ENCODE measurements at regions not wholly inside any gene's neighbourhood (a gene's known extent, or its start where the extent isn't known, plus 50 kb on each side); places are given as distances from the start of the nearest gene placed in this dataset.
"Not testable (repeated sequence)": the region's sequence is repeated elsewhere in the genome, so short reads cannot be mapped to it uniquely, and the experiment has no call there.

GRCh38 chr6:10343320-10343719, 71.6 kb downstream of the TFAP2A start:
- no peak for DNase-seq (ENCODE audit: low spot score)

DNA sequence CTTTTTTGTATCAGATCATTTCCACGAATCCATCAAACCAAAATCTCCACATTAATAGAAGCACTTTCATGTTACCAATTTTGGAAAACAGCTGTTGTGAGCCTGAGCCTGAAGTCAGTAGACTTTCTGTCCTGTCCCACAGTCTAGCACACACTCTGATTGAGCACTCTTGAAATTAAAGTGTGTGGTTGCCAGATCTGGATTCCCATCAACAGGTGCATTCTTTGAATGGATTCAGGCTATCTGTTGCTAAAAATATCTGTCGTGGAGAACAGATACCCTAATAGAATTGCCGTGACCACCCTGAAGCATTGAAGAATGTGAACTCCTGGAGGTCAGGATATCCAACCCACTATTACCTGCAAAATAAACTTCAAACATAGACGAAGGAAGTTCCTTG, 73.3 kb downstream of the TFAP2A start:
- no peak for DNase-seq (ENCODE audit: low spot score)

GRCh38 chr6:10338151-10338550, 76.7 kb downstream of the TFAP2A start:
- no peak for DNase-seq (ENCODE audit: low spot score)

- not testable (repeated sequence) for DNase-seq (ENCODE audit: low spot score)
Measured at GRCh38 chr6:10337376-10337775, 77.5 kb downstream of the TFAP2A start.

GRCh38 chr6:10332111-10332510, 82.8 kb downstream of the TFAP2A start:
- DNase-seq (ENCODE audit: low spot score) = no peak

DNA sequence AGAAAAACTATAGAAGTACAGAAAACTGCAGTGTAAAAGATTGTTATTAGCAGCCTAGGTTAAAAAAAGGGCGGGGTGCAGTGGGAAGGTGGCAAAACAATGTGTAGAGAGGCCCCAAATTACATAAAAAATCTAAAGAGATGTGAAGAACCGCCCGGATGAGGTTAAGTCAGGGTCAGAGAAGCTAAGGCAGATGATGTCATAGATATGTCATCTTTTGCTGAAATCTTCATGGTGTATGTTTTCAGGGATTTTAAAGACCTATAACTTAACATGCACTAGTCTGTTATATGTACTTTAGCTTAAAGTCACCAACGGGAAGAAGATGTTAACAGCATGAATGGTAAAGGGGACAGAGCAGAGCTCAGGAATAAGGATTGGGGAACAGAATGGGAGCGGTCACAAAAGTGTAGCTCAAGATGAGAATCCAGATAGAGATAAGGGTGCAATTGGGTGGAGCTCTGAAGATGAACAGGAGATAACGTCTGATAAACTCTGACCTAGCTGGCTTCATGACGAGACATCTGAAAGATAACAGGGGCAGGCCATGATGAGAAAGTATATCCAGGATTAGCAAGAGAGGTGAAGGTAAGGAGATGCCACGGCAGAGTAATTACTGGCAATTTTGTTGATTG, 83.4 kb downstream of the TFAP2A start:
- no peak for DNase-seq (ENCODE audit: low spot score)

DNA sequence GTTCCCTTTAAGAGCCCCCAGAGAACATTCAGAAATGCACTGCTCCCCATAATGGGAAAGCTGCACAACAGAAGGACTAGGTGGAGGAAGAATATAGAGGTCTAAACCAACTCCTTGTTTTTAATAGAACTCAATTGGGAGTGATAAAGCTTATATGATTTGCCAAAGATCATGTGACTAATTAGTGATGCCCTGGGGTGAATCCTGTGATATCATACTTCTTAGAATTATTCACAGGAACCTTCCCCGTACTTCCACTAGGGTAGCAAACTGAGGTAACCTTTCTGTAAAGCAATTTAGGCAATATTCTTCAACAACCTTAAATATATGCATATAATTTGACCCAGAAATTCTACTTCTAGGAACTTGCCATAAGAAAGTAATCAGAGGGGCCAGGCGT, 84.4 kb downstream of the TFAP2A start:
- no peak for DNase-seq (ENCODE audit: low spot score)

DNA sequence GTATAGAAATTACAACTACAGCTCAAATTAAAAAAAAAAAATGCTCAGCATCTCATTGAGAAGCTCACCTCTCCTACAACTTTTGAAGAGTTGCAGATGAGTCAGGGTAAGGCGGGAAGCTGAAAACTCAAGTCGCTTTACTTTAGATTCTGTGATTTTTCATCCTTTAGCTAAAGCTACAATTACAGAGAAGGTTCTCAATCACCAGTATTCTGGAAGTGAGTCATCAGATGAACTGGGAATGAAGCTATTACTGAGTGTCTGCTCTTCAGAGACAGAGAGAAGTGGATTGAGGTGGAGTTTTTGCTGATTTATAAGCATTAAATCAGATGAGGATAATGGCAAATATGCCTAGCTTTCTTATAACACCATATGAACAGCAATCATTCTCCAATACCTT, 91.9 kb downstream of the TFAP2A start:
- DNase-seq (ENCODE audit: low spot score) = no peak

GRCh38 chr6:10320291-10320690, 94.6 kb downstream of the TFAP2A start:
- DNase-seq (ENCODE audit: low spot score) = no peak

- DNase-seq (ENCODE audit: low spot score) = peak; percentile 51
Measured at GRCh38 chr6:10316373-10316721, 98.5 kb downstream of the TFAP2A start.

GRCh38 chr6:10315658-10316372, 99.1 kb downstream of the TFAP2A start:
- no peak for DNase-seq (ENCODE audit: low spot score)

DNA sequence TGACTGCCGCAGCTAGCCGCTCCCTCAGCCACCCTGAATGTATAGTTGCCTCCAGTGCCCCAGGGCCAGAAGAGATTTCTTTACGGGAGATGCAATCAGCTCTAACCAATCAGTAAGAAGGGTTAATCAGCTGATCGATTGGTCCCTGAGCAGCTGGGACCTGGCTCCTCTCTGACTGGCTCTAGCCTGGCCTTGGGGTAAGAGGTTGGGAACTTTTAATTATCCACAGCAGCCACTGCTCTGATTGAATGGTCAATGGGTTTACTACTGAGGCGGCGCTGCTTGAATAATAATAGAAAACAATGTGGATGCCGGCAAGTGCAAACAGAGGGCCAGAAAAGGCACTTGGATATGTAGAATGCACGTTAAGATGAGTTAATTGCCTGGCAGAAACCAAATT, 99.8 kb downstream of the TFAP2A start:
- no peak for DNase-seq (ENCODE audit: low spot score)

- no peak for DNase-seq (ENCODE audit: low spot score)
Measured at GRCh38 chr6:10314163-10314955, 100.5 kb downstream of the TFAP2A start.

DNA sequence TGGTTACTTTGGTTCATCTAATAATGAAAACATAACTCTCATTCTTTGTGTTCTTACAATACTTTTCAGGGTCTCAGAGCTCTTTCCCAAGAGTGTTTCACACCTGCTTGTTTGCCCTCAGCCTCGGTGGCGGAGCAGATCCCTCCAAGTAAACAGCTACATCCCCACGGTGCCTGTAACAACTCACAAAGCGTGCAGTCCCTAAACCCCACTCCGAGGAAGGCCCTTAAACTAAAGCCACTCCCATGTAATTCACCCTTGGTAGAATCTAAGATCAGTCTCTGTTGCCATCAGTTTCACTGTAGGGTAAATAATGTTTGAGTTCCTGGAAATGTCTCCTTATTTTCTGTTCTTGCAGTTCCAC, 101.1 kb downstream of the TFAP2A start:
- no peak for DNase-seq (ENCODE audit: low spot score)

- DNase-seq (ENCODE audit: low spot score) = no peak
Measured at GRCh38 chr6:10312445-10312844, 102.4 kb downstream of the TFAP2A start.

GRCh38 chr6:10311546-10312405, 103.1 kb downstream of the TFAP2A start:
- not testable (repeated sequence) for DNase-seq (ENCODE audit: low spot score)

GRCh38 chr6:10310826-10311225, 104.0 kb downstream of the TFAP2A start:
- DNase-seq (ENCODE audit: low spot score) = no peak

GRCh38 chr6:10310330-10310653, 104.6 kb downstream of the TFAP2A start:
- no peak for DNase-seq (ENCODE audit: low spot score)

GRCh38 chr6:10309457-10310329, 105.2 kb downstream of the TFAP2A start:
- DNase-seq (ENCODE audit: low spot score) = no peak

DNA sequence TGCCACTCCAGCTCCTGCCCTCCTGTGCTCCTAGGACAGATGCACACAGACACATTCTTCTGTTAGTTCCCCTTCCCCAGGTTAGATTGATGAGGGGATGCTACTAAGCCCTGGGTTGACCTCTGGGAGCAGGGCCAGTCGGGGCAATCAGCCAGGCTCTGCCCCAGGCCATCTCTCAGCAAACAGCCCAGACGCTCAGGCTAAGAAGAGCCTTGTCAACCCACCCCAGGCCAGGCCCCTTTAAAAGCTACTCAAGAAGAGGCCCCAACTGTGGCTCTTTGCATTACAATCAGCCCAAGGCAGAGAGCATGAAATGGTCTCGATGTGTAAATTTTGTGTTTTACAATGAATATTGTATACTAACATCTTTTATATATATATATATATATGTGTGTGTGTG, 107.4 kb downstream of the TFAP2A start:
- DNase-seq (ENCODE audit: low spot score) = no peak

DNA sequence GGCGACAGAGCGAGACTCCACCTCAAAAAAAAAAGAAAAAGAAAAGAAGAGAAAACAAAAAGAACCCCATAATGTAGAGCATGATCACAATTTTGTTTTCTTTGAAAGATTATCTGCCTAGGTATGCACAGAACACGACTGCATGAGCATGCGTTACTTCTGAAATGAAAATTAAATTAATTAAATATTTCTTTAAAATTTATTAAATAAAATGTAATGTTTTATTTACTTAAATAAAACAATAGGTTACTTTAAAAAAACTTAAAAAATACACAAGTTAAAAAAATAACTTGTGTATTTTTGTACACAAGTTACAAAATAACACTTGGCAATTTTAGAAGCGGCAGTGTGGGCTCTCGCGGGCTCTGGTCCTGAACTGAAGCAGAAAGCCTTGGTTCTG, 107.8 kb downstream of the TFAP2A start:
- no peak for DNase-seq (ENCODE audit: low spot score)
